ENCODE measurements at regions not wholly inside any gene's neighbourhood (a gene's known extent, or its start where the extent isn't known, plus 50 kb on each side); places are given as distances from the start of the nearest gene placed in this dataset.

GRCh38 chr18:29008809-29009208, 831.9 kb upstream of the CDH2 start:
- DNase-seq (ENCODE audit: low read depth): peak; percentile 32
- no peak overlapping the region for H3K4me3 ChIP-seq (ENCODE audit: low read length)
- TF ChIP-seq CTCF (IDR thresholded peaks at IDR 0.05; ENCODE audit: insufficient read depth, low read depth, low read length, missing control alignments): no peak

- no peak for DNase-seq (ENCODE audit: low read depth)
- no peak for TF ChIP-seq CTCF (IDR thresholded peaks at IDR 0.05; ENCODE audit: insufficient read depth, low read depth, low read length, missing control alignments)
- H3K4me3 ChIP-seq (ENCODE audit: low read length): no peak overlapping the region
Observed at GRCh38 chr18:29007986-29008654, 831.2 kb upstream of the CDH2 start.

GRCh38 chr18:29004921-29005320, 828.0 kb upstream of the CDH2 start:
- no peak overlapping the region for H3K4me3 ChIP-seq (ENCODE audit: low read length)
- DNase-seq (ENCODE audit: low read depth): no peak
- TF ChIP-seq CTCF (IDR thresholded peaks at IDR 0.05; ENCODE audit: insufficient read depth, low read depth, low read length, missing control alignments): no peak

- TF ChIP-seq CTCF (IDR thresholded peaks at IDR 0.05; ENCODE audit: insufficient read depth, low read depth, low read length, missing control alignments): no peak
- H3K4me3 ChIP-seq (ENCODE audit: low read length): no peak overlapping the region
- peak; percentile 29 for DNase-seq (ENCODE audit: low read depth)
Observed at GRCh38 chr18:29003194-29003593, 826.3 kb upstream of the CDH2 start.

GRCh38 chr18:29002747-29003146, 825.8 kb upstream of the CDH2 start:
- TF ChIP-seq CTCF (IDR thresholded peaks at IDR 0.05; ENCODE audit: insufficient read depth, low read depth, low read length, missing control alignments): no peak
- no peak for DNase-seq (ENCODE audit: low read depth)
- no peak overlapping the region for H3K4me3 ChIP-seq (ENCODE audit: low read length)

GRCh38 chr18:28999726-29000125, 822.8 kb upstream of the CDH2 start:
- DNase-seq (ENCODE audit: low read depth): no peak
- no peak overlapping the region for H3K4me3 ChIP-seq (ENCODE audit: low read length)
- no peak for TF ChIP-seq CTCF (IDR thresholded peaks at IDR 0.05; ENCODE audit: insufficient read depth, low read depth, low read length, missing control alignments)

GRCh38 chr18:28995319-28995718, 818.4 kb upstream of the CDH2 start:
- no peak overlapping the region for H3K4me3 ChIP-seq (ENCODE audit: low read length)

More at GRCh38 chr18:28995319-28995718, 818.4 kb upstream of the CDH2 start:
- peak; percentile 51 for TF ChIP-seq CTCF (IDR thresholded peaks at IDR 0.05; ENCODE audit: insufficient read depth, low read depth, low read length, missing control alignments)
- peak; percentile 29 for DNase-seq (ENCODE audit: low read depth)
